ENCODE measurements at regions not wholly inside any gene's neighbourhood (a gene's known extent, or its start where the extent isn't known, plus 50 kb on each side); places are given as distances from the start of the nearest gene placed in this dataset.
"Not testable (repeated sequence)": the region's sequence is repeated elsewhere in the genome, so short reads cannot be mapped to it uniquely, and the experiment has no call there.

DNA sequence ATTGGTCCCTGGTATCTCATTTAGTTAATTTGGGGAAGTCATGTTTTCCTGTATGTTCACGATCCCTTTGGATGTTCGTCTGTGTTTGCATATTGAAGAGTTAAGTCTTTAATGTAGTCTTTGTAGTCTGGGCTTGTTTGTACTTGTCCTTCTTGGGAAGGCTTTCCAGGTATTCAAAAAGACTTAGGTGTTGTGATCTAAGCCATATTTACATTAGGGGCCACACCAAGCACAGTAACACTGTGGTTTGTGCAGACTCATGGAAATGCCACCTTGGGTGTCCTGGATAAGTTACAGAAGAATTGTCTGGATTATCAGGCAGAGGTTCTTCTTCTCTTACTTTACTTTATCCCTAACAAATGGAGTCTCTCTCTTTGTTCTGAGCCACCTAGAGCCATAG is 380.3 kb downstream of the CCER1 start:
- DNase-seq (ENCODE audit: low read depth, low spot score), result no peak
- in situ Hi-C loops (cut with HindIII; ENCODE audit: low pct_unique_long_range_greater_than_20kb, low sequenced_read_pairs), result no loop called here

DNA sequence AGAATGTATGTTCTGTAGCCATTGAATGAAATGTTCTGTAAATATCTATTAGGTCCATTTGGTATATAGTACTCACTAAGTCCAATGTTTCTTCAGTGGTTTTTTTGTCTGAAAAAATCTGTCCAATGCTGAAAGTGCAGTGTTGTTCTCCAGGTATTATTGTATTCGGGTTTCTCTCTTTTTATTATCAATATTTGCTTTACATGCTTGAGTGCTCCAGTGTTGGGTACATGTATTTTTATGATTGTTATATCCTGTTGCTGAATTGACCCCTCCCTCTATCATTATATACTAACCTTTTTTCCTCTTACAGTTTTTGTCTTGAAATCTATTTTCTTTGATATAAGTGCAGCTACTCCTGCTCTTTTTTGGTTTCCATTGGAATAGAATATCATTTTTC is 382.2 kb downstream of the CCER1 start:
- in situ Hi-C loops (cut with HindIII; ENCODE audit: low pct_unique_long_range_greater_than_20kb, low sequenced_read_pairs), result no loop called here
- DNase-seq (ENCODE audit: low read depth, low spot score), result no peak

DNA sequence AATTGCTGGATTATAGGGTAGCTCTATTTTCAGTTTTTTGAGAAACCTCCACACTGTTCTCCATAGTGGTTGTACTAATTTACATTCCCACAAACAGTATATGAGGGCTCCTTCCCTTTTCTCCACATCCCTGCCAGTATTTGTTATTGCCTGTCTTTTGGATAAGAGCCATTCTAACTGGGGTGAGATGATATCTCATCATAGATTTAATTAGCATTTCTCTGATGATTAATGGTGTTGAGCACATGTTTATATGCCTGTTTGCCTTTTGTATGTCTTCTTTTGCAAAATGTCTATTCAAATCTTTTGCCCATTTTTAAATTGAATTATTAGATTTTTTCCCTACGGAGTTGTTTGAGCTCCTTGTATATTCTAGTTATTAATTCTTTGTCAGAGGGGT is 385.3 kb downstream of the CCER1 start:
- in situ Hi-C loops (cut with HindIII; ENCODE audit: low pct_unique_long_range_greater_than_20kb, low sequenced_read_pairs), result no loop called here
- DNase-seq (ENCODE audit: low read depth, low spot score), result no peak

DNA sequence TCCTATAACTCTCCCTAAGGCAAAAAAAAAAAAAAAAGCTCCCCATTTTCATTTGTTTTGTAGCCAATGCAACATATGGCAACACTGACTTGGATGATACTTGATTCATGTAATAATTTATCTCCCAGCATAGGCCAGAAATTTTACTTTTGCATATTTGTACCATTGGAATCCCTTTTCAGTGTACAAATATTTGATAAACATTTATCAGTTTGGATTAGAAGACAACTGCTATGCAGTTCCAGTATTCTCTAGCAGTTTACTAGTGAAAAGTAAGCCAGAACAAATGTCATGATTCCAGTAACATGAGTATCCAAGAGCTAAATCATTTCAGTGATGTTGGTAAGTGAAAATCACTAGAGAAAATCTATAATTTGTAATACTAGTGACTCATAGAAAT is 392.3 kb downstream of the CCER1 start:
- in situ Hi-C loops (cut with HindIII; ENCODE audit: low pct_unique_long_range_greater_than_20kb, low sequenced_read_pairs), result no loop called here
- no peak for DNase-seq (ENCODE audit: low read depth, low spot score)

DNA sequence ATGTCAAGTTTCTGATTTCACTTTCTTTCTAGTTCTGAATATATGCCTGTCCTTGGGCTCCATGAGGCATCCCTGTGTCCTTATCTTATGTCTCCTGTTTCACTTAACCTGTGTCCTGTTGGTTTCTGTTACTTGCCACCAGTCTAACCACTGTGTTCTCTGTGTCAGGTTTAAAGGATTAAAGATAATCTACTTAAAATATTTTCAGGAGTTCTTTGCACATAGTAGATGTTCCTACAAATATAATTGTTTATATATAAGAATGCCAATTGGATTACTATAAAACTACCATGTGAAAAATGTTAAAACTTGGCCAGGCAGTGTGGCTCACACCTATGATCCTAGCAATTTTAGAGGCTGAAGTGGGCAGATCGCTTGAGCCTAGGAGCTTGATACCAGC is 406.4 kb downstream of the CCER1 start:
- in situ Hi-C loops (cut with HindIII; ENCODE audit: low pct_unique_long_range_greater_than_20kb, low sequenced_read_pairs), result no loop called here
- DNase-seq (ENCODE audit: low read depth, low spot score), result no peak

DNA sequence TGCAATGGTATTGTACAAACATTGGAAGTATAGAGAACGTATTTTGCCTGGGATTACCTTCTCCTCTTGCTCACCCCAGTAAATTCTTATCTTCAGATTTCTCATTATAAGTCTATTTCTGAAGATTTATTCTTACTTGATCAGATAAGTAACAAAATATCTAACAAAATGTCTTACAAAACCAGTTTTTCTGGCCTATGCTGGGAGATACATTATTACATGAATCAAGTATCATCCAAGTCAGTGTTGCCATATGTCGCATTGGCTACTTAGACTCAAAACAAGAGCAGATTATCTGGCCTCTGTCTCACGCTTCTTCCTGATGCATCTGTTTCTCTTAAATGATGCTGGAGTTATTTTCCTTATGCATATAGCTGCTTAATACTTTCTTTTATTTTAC is 408.5 kb downstream of the CCER1 start:
- in situ Hi-C loops (cut with HindIII; ENCODE audit: low pct_unique_long_range_greater_than_20kb, low sequenced_read_pairs), result no loop called here
- no peak for DNase-seq (ENCODE audit: low read depth, low spot score)

DNA sequence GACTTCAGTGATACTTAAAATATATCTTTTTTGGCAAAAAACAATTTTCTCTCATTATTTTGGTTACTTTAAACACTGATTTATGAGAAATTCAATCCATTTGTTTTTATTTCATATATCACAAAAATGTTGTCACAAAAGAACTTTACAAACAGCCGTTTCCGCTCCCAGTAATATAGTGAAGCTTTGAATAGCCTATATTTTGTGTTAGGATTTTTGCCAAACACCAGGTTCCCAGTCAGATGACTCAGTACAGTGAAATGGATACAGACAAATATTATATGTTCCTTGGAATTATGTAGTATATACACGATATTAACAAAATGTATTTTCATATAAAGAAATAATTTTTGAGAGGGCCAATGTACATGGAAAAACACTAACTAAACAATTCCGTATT is 411.1 kb downstream of the CCER1 start:
- in situ Hi-C loops (cut with HindIII; ENCODE audit: low pct_unique_long_range_greater_than_20kb, low sequenced_read_pairs), result no loop called here

DNA sequence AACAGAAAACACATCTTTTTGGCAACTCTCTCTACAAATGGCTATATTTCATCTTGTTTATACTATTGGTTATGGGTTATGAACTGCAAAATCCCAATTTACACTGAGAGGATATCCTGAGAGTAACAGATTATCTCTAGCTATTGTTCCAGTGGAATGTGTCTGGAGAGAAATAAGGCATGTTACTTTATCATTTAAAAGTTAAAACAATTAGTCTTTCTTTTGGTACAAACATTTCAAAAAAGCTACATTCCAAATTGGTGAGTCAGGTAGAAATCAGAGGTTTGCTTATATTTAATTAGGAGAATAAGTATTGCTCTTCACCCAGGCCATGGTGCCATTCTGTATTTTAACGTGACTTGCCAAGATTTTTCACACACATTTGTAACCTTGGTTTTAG is 411.6 kb downstream of the CCER1 start:
- in situ Hi-C loops (cut with HindIII; ENCODE audit: low pct_unique_long_range_greater_than_20kb, low sequenced_read_pairs), result no loop called here

More for the DNA sequence above, 411.1 kb downstream of the CCER1 start:
- no peak for DNase-seq (ENCODE audit: low read depth, low spot score)

DNA sequence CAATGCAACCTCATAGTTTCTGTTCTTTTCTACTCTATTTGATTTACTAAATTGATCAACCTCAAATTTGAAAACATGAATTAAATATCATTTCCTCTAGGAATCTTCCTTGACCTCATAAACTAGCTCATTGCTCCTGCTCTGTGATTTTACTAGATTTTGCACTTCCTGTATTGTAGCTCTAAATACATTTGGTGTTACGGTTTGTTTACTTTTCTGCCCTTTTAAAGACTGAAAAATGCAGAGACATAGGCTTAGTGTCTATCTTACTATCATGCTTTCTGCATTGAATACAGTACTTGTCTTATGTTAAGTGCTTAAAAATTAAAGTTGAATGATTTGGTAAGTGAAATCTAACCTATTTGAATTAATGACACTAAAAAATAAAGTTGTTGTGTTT is 412.1 kb downstream of the CCER1 start:
- in situ Hi-C loops (cut with HindIII; ENCODE audit: low pct_unique_long_range_greater_than_20kb, low sequenced_read_pairs); DNase-seq (ENCODE audit: low read depth, low spot score): not testable (repeated sequence)

More for the DNA sequence above, 411.6 kb downstream of the CCER1 start:
- DNase-seq (ENCODE audit: low read depth, low spot score), result no peak

DNA sequence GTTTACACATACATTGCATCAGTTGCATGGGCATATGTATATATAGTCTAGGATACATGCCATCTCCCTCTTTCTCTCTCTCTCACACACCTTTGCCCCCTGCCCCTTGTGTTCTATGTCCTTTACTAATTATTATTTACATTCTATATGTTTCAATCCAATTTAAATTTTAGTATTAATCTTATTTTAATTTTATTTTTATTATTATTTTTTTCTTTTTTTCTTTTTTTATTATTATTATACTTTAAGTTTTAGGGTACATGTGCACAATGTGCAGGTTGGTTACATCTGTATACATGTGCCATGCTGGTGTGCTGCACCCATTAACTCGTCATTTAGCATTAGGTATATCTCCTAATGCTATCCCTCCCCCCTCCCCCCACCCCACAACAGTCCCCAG is 421.1 kb downstream of the CCER1 start:
- in situ Hi-C loops (cut with HindIII; ENCODE audit: low pct_unique_long_range_greater_than_20kb, low sequenced_read_pairs); DNase-seq (ENCODE audit: low read depth, low spot score): not testable (repeated sequence)

DNA sequence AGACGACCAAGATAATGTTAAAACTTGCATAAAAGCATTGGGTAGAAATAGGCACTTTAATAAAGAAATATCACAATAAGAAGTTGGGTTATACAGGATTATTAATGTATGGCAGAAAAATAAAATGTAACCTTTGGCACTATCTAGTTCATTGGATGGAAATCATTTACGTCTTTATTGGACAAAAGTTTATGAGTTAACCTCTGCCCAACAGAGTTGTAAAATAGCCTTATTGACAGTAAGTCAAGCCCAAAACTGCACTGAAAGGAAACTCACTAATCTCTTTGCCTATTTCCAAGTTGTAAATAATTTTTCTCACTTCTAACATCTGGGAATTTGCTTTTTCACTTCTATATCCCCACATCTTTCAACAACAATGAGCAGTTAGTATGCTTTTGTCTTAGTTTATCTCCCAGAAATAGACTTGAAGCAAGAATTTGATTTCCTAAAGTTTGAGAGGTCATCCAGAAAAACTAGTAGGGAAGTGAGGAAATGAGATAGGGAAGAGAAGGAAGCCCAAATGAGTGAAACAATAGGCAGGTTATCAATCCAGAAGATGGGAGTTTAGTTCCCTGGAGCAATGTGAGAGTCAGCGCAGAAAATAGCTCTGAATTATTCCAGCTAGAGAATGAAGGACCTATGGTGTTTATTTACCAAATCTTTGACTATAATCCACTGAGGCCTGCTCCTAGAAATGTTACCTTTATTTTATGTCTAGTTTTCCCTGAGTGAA is 434.8 kb downstream of the CCER1 start:
- in situ Hi-C loops (cut with HindIII; ENCODE audit: low pct_unique_long_range_greater_than_20kb, low sequenced_read_pairs), result no loop called here
- no peak for DNase-seq (ENCODE audit: low read depth, low spot score)

DNA sequence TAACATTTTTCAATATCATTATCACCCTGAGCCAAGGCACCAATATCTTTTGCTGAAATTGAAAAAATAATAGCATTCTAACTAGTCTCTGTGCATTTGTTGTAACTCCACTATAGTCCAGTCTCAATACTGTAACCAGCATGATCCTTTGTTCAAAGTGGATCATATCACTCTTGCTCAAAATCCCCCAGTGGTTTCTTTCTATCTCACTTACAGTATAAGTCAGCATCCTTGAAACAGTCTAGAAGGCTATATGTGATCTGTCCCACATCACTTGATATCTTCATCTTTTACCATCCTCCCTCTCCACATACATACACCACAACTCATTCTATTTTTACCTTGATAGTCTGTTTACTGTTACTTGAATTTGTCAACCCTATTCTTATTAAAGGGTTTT is 435.7 kb downstream of the CCER1 start:
- in situ Hi-C loops (cut with HindIII; ENCODE audit: low pct_unique_long_range_greater_than_20kb, low sequenced_read_pairs), result no loop called here
- DNase-seq (ENCODE audit: low read depth, low spot score), result no peak

DNA sequence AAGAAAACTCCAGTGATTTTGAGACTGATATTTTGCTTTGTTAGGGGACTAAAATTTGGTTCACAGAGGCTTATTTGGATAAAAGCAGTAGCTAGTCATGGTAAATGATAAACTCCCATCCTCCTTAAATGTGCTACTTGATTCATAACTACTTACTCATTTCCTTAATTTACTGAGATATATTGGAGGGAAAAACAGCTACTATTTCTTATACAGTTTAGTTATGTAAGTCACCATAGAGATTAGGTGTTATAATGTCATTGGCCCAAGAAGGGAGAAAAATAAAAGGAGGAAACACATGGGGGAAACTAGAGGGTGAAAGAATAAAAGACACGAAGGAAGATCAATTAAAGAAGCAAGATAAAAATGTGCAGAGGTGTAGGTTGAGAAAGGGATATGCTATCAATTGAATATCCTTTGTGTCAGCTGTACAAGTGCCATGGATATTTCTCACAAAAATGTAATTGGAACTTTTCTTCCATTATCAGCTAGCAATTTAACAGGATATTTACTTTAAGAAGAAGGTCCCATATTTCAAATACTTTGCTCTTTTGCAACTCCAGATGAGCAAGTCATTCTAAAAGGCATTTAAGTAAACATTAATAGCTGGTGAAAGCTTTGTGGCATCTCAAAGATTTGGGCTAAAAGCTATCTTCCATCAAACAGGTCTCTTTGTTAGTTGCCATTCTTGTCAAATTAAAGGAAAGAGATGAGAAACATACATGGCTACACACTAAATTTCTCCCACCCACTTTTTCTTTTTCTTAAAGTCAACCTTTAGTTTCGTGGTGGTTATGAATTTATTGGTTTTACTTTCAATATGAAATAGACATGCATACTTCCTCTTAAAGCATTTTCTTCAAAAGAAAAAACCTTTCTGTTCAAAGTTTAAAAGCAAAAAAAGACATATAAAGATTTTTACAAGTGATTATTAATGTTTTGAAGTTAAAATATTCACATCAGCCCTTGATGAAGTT is 439.5 kb downstream of the CCER1 start:
- DNase-seq (ENCODE audit: low read depth, low spot score), result no peak
- in situ Hi-C loops (cut with HindIII; ENCODE audit: low pct_unique_long_range_greater_than_20kb, low sequenced_read_pairs), result no loop called here

DNA sequence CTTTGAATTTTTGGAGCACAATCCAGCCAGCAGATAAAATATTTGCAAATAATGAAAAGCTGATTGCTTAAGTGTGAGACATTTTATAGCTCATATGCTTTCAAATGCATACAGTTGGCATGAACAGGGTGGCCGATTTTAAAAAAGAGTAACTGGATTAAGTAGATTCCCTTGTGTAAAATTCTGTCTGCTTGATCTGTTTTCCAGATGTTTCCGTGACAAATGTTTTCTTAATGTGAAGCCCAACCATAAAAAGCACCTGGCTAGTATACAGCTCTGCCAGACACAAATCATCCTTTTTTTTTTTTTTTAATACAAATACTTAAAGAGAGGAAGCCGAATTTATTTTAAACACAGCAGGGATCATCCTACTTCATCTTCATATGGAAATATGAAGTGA is 440.7 kb downstream of the CCER1 start:
- no peak for DNase-seq (ENCODE audit: low read depth, low spot score)
- in situ Hi-C loops (cut with HindIII; ENCODE audit: low pct_unique_long_range_greater_than_20kb, low sequenced_read_pairs), result no loop called here

DNA sequence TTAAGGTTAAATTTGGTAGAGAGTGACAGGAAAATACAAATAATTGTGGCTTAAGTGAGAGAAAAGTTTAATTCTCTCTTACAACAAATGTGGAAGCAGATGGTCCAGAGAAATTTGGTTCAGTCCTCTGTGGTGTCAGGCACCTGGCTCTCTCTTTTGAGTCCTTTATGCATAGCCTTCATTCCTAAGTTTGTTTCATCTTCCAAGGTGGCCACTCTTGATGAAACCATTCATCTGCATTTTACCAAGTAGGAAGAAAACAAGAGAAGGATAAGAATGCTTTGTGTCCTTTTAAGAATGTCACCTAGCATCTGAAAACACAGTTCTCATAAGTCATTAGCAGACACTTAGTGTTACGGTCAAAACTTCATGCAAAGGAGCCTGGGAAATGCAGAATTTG is 442.5 kb downstream of the CCER1 start:
- no peak for DNase-seq (ENCODE audit: low read depth, low spot score)
- in situ Hi-C loops (cut with HindIII; ENCODE audit: low pct_unique_long_range_greater_than_20kb, low sequenced_read_pairs), result no loop called here

DNA sequence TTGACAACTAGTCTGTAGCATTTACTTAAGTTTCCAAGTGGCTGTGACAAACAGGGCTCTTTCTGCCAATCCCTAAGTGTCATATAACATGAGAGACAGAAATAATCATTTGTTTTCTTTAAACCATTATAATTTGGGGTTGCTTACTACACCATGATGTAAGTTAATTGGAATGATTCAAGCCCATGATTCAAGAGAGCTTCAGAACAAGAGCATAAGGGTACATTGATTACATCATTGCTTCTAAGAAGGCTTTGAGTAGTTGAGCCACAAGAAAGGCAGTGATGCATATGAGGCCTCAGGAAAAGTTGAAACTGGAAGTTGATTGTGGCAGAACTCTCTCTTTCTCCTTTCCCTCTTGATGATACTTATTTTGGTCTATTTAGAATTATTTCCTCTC is 444.0 kb downstream of the CCER1 start:
- in situ Hi-C loops (cut with HindIII; ENCODE audit: low pct_unique_long_range_greater_than_20kb, low sequenced_read_pairs), result no loop called here
- no peak for DNase-seq (ENCODE audit: low read depth, low spot score)

DNA sequence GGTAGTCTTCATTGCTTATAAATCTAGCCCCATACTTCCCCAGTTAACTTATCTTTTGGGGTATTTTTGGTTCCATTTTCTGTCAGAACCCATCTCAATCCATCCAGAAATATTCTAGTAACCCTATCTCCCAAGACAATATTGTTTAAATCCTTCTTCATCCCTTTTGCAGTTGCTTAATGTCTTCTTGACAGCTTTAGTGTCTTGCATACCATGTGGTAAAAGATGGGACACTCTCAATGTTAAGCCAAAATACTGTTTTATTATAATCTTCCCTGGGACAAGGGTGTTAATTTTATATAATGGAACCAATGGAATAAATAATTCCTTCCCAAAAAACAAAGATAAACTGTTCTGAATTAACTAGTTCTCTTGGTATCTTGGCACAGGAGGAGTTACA is 450.2 kb downstream of the CCER1 start:
- in situ Hi-C loops (cut with HindIII; ENCODE audit: low pct_unique_long_range_greater_than_20kb, low sequenced_read_pairs), result no loop called here

DNA sequence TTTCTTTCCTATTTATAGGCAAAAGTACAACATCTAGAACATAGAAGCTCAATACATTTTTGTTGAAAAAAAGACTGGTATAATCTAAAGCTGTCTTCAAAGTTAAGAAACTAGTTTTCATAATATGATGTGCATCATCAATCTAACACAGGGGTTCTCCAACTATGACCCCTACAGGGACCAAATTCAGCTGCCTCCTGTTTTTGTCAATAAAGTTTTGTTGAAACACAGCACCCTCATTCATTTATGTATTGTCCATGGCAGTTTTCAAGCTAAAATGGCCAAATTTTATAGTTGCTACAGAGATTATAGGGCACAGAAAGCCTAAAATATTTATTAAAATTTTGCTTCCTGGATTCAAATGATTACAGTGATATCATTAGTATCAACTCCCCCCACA is 452.9 kb downstream of the CCER1 start:
- DNase-seq (ENCODE audit: low read depth, low spot score), result no peak
- in situ Hi-C loops (cut with HindIII; ENCODE audit: low pct_unique_long_range_greater_than_20kb, low sequenced_read_pairs), result no loop called here

More for the DNA sequence above, 450.2 kb downstream of the CCER1 start:
- DNase-seq (ENCODE audit: low read depth, low spot score), result no peak

DNA sequence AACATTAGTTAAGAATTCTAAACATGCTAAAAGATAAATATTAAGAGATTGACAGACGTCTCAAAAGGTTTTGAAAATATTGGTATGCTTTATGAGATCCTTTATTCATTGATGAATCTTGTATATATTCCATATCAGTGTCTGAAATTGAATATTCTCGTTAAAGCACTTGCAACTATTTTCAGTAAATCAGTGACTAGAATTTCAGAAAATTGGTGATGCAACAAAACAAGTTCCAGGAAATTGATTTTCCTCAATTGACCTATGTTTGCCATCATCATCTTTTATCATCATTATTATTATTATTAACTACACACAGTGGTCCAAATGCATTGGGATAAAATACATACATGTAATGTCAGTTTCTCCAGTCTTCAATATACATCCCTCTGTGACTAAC is 453.6 kb downstream of the CCER1 start:
- DNase-seq (ENCODE audit: low read depth, low spot score), result no peak
- in situ Hi-C loops (cut with HindIII; ENCODE audit: low pct_unique_long_range_greater_than_20kb, low sequenced_read_pairs), result no loop called here
